Stimulated activated CD4-positive, alpha-beta T cell treated with anti-CD3 and anti-CD28 coated beads, Interleukin-4, amount 100 ng/mL, for 1 hour (primary cell): ENCODE measurements at regions not wholly inside any gene's neighbourhood (a gene's known extent, or its start where the extent isn't known, plus 50 kb on each side); places are given as distances from the start of the nearest gene placed in this dataset.

Experiments
- DNase-seq: peaks from one replicate; pipeline ENCODE4 v3.0.0-alpha.2; 2020

- DNase-seq: no peak
Observed at GRCh38 chr16:6918646-6919045, 414.0 kb upstream of the RBFOX1 start.

GRCh38 chr16:6916946-6917345 lies 415.7 kb upstream of the RBFOX1 start:
- DNase-seq: no peak

GRCh38 chr16:6913566-6913965 lies 419.1 kb upstream of the RBFOX1 start:
- no peak for DNase-seq

- DNase-seq: no peak
Observed at GRCh38 chr16:6910301-6910700, 422.3 kb upstream of the RBFOX1 start.

- no peak for DNase-seq
Observed at GRCh38 chr16:6905601-6906000, 427.0 kb upstream of the RBFOX1 start.

- DNase-seq: no peak
Observed at GRCh38 chr16:6903671-6904070, 429.0 kb upstream of the RBFOX1 start.

GRCh38 chr16:6898896-6899295 lies 433.7 kb upstream of the RBFOX1 start:
- no peak for DNase-seq

GRCh38 chr16:6897876-6898485 lies 434.7 kb upstream of the RBFOX1 start:
- no peak for DNase-seq

- DNase-seq: no peak
Observed at GRCh38 chr16:6892966-6893365, 439.7 kb upstream of the RBFOX1 start.

GRCh38 chr16:6891496-6891895 lies 441.1 kb upstream of the RBFOX1 start:
- DNase-seq: no peak

GRCh38 chr16:6888531-6888930 lies 444.1 kb upstream of the RBFOX1 start:
- DNase-seq: no peak

GRCh38 chr16:6884002-6884401 lies 448.6 kb upstream of the RBFOX1 start:
- DNase-seq: no peak

- no peak for DNase-seq
Observed at GRCh38 chr16:6880263-6880662, 452.4 kb upstream of the RBFOX1 start.

GRCh38 chr16:6864671-6865070 lies 468.0 kb upstream of the RBFOX1 start:
- no peak for DNase-seq

GRCh38 chr16:6864244-6864643 lies 468.4 kb upstream of the RBFOX1 start:
- DNase-seq: no peak

- no peak for DNase-seq
Observed at GRCh38 chr16:6863135-6863534, 469.5 kb upstream of the RBFOX1 start.

- no peak for DNase-seq
Observed at GRCh38 chr16:6861815-6862477, 470.7 kb upstream of the RBFOX1 start.

GRCh38 chr16:6861135-6861814 lies 471.4 kb upstream of the RBFOX1 start:
- no peak for DNase-seq

GRCh38 chr16:6857575-6857974 lies 475.1 kb upstream of the RBFOX1 start:
- no peak for DNase-seq

GRCh38 chr16:6856578-6856977 lies 476.1 kb upstream of the RBFOX1 start:
- DNase-seq: no peak

- no peak for DNase-seq
Observed at GRCh38 chr16:6853565-6853964, 479.1 kb upstream of the RBFOX1 start.

GRCh38 chr16:6852643-6853225 lies 479.9 kb upstream of the RBFOX1 start:
- no peak for DNase-seq

- DNase-seq: no peak
Observed at GRCh38 chr16:6846452-6846851, 486.2 kb upstream of the RBFOX1 start.

GRCh38 chr16:6841392-6841791 lies 491.3 kb upstream of the RBFOX1 start:
- no peak for DNase-seq
